GM19240 (cell line): ENCODE measurements at regions not wholly inside any gene's neighbourhood (a gene's known extent, or its start where the extent isn't known, plus 50 kb on each side); places are given as distances from the start of the nearest gene placed in this dataset.
"Not testable (repeated sequence)": the region's sequence is repeated elsewhere in the genome, so short reads cannot be mapped to it uniquely, and the experiment has no call there.

ENCODE experiments used
- DNase-seq: peaks from one replicate; pipeline ENCODE4 v3.0.0; 2011; ENCODE audit warnings: low spot score; ENCODE audit not compliant: insufficient read length

GRCh38 chr18:71249791-71250190 is 960.9 kb downstream of the SOCS6 start:
- DNase-seq, result no peak

GRCh38 chr18:71242981-71243380 is 954.1 kb downstream of the SOCS6 start:
- DNase-seq, result no peak

GRCh38 chr18:71238974-71239624 is 950.3 kb downstream of the SOCS6 start:
- DNase-seq, result no peak

- DNase-seq, result no peak
Measured at GRCh38 chr18:71237641-71238040, 948.8 kb downstream of the SOCS6 start.

GRCh38 chr18:71233177-71233576 is 944.3 kb downstream of the SOCS6 start:
- DNase-seq, result no peak

- no peak for DNase-seq
Measured at GRCh38 chr18:71223486-71223885, 934.6 kb downstream of the SOCS6 start.

- DNase-seq, result no peak
Measured at GRCh38 chr18:71221405-71221804, 932.6 kb downstream of the SOCS6 start.

- not testable (repeated sequence) for DNase-seq
Measured at GRCh38 chr18:71212739-71213138, 923.9 kb downstream of the SOCS6 start.

- no peak for DNase-seq
Measured at GRCh38 chr18:71212222-71212621, 923.4 kb downstream of the SOCS6 start.

- no peak for DNase-seq
Measured at GRCh38 chr18:71209944-71210343, 921.1 kb downstream of the SOCS6 start.

- DNase-seq, result no peak
Measured at GRCh38 chr18:71194438-71194837, 905.6 kb downstream of the SOCS6 start.

- DNase-seq, result no peak
Measured at GRCh38 chr18:71189581-71189980, 900.7 kb downstream of the SOCS6 start.

- no peak for DNase-seq
Measured at GRCh38 chr18:71168557-71169145, 879.8 kb downstream of the SOCS6 start.

GRCh38 chr18:71136487-71136886 is 847.6 kb downstream of the SOCS6 start:
- no peak for DNase-seq

- DNase-seq, result no peak
Measured at GRCh38 chr18:71134122-71134521, 845.3 kb downstream of the SOCS6 start.

GRCh38 chr18:71131918-71132317 is 843.1 kb downstream of the SOCS6 start:
- DNase-seq, result no peak

- DNase-seq, result no peak
Measured at GRCh38 chr18:71130351-71130750, 841.5 kb downstream of the SOCS6 start.

GRCh38 chr18:71125581-71125980 is 836.7 kb downstream of the SOCS6 start:
- DNase-seq, result no peak

GRCh38 chr18:71116535-71116934 is 827.7 kb downstream of the SOCS6 start:
- DNase-seq, result no peak

GRCh38 chr18:71115261-71115660 is 826.4 kb downstream of the SOCS6 start:
- no peak for DNase-seq

GRCh38 chr18:71114550-71115210 is 825.8 kb downstream of the SOCS6 start:
- no peak for DNase-seq

GRCh38 chr18:71107244-71107643 is 818.4 kb downstream of the SOCS6 start:
- DNase-seq, result no peak

- DNase-seq, result no peak
Measured at GRCh38 chr18:71106701-71107100, 817.9 kb downstream of the SOCS6 start.
